Erythroblast (primary cell): ENCODE measurements at regions not wholly inside any gene's neighbourhood (a gene's known extent, or its start where the extent isn't known, plus 50 kb on each side); places are given as distances from the start of the nearest gene placed in this dataset.

ENCODE experiments used
- GATA1 ChIP-seq: IDR thresholded peaks from 2 replicates; pipeline ENCODE4 v1.6.1; 2011; ENCODE audit warnings: low read depth, mild to moderate bottlenecking, control low read depth, low read length, moderate library complexity
- POLR2A ChIP-seq: IDR thresholded peaks from 2 replicates; pipeline ENCODE4 v1.6.1; 2011; ENCODE audit warnings: mild to moderate bottlenecking, low read length

- no peak for TF ChIP-seq POLR2A
- no peak for TF ChIP-seq GATA1
These were observed 399.8 kb upstream of the MAN1A1 start for GRCh38 chr6:119749335-119749734.
